ENCODE measurements at regions not wholly inside any gene's neighbourhood (a gene's known extent, or its start where the extent isn't known, plus 50 kb on each side); places are given as distances from the start of the nearest gene placed in this dataset.

DNA sequence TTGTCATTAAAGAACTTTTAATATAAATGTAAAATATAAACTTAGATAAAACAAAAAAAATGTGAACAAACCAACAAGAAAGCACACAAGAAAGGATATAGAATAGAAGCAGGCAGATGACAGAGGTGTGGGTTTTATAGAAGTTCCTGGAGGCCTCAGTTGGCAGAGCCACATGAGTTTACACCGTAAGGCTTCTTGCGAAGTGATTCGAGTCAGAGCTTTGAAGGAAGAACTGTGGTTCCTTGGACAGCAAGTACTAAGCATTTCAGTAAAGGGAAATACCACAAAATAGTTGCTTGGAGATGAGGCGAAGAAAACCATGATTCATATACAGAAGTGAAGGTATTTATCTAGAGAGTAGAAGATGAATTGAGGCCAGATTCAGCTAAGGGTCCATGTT is 207.9 kb upstream of the EYA4 start:
- no peak overlapping the region for H2BK20ac ChIP-seq (ENCODE audit: low read length)
- no peaks in the 10 kb centered on the region for H3K9me3 ChIP-seq (ENCODE audit: insufficient read depth in 2 of 2, low read depth in 1 of 2, low read length in 1 of 2)
- H2BK120ac ChIP-seq (replicated peaks; ENCODE audit: low read depth, low read length), result no peak overlapping the region
- H3K79me1 ChIP-seq (ENCODE audit: low read depth, low read length), result no peaks in the 10 kb centered on the region
- POLR2A ChIA-PET (ENCODE audit: partially characterized antibody), result no interaction called here
- H3K27ac ChIP-seq (ENCODE audit: low read depth, low read length), result no peak overlapping the region
- no peak overlapping the region for H4K5ac ChIP-seq (ENCODE audit: insufficient read length, low read depth, low read length)
- no peak overlapping the region for H2BK15ac ChIP-seq (ENCODE audit: low read length)
- H3K23ac ChIP-seq (ENCODE audit: insufficient read length), result no peak overlapping the region
- no peak overlapping the region for H2AK5ac ChIP-seq (ENCODE audit: low read depth, low read length)
- no peaks in the 10 kb centered on the region for H3K23me2 ChIP-seq (ENCODE audit: low read depth, low read length)
- no peaks in the 10 kb centered on the region for H4K20me1 ChIP-seq (replicated peaks in 1 of 2; ENCODE audit: control insufficient read depth in 1 of 2, insufficient read depth in 2 of 2, low read length in 2 of 2)
- no peaks in the 10 kb centered on the region for H3K79me2 ChIP-seq (ENCODE audit: control insufficient read depth in 1 of 2, insufficient read depth in 2 of 2, low read length in 2 of 2)
- H3K14ac ChIP-seq (ENCODE audit: insufficient read length), result no peak overlapping the region
- H3K9ac ChIP-seq (replicated peaks in 1 of 4; ENCODE audit: extremely low read depth in 1 of 4, low read depth in 3 of 4, low read length in 3 of 4), result no peak overlapping the region
- H3K27me3 ChIP-seq (replicated peaks in 1 of 4; ENCODE audit: control insufficient read depth in 3 of 4, extremely low read depth in 1 of 4, insufficient read depth in 3 of 4, low read length in 3 of 4), result no peaks in the 10 kb centered on the region
- H4K8ac ChIP-seq (ENCODE audit: extremely low read depth, insufficient read depth, low read length), result no peak overlapping the region
- no peak overlapping the region for H3K18ac ChIP-seq (ENCODE audit: extremely low read depth, low read length)
- H3K56ac ChIP-seq (replicated peaks; ENCODE audit: insufficient read length, low read depth, low read length), result no peak overlapping the region
- no peak overlapping the region for H2AFZ ChIP-seq (ENCODE audit: low read length)
- no peak overlapping the region for H2BK12ac ChIP-seq (ENCODE audit: low read depth, low read length)
- TF ChIP-seq TEAD4 (IDR thresholded peaks at IDR 0.05; ENCODE audit: low read depth, low read length), result no peak
- no peak for TF ChIP-seq EGR1 (IDR thresholded peaks at IDR 0.05; ENCODE audit: borderline replicate concordance, low read depth, low read length)
- TF ChIP-seq MAFK (IDR thresholded peaks at IDR 0.05; ENCODE audit: low read depth, low read length), result no peak
- TF ChIP-seq KDM1A (IDR thresholded peaks at IDR 0.05; ENCODE audit: borderline replicate concordance, low read length), result no peak
- TF ChIP-seq GABPA (IDR thresholded peaks at IDR 0.05; ENCODE audit: borderline replicate concordance, insufficient read depth, low read length), result no peak
- TF ChIP-seq RFX5 (IDR thresholded peaks at IDR 0.05; ENCODE audit: borderline replicate concordance, low read depth, low read length), result no peak
- TF ChIP-seq MAX (IDR thresholded peaks at IDR 0.05), result no peak
- TF ChIP-seq ZNF274 (IDR thresholded peaks at IDR 0.05; ENCODE audit: borderline replicate concordance, extremely low read depth, low read length), result no peak
- no peak for TF ChIP-seq TAF1 (IDR thresholded peaks at IDR 0.05; ENCODE audit: low read depth, low read length)
- no peak for TF ChIP-seq JUND (IDR thresholded peaks at IDR 0.05; ENCODE audit: low read length)
- TF ChIP-seq SP1 (IDR thresholded peaks at IDR 0.05; ENCODE audit: low read depth, low read length), result no peak
- TF ChIP-seq EP300 (IDR thresholded peaks at IDR 0.05; ENCODE audit: borderline replicate concordance in 1 of 2, low read depth in 2 of 2, low read length in 2 of 2), result no peak
- CTCF ChIA-PET (ENCODE audit: partially characterized antibody), result interaction anchor here (1.1 to 2.0 kb wide), 2 partner anchors 63 to 519 kb away, joined by 3 to 6 read pairs; no protein-coding TSS in a partner anchor
- no peak overlapping the region for H4K91ac ChIP-seq (replicated peaks; ENCODE audit: insufficient read length, low read length)
- H3K4me3 ChIP-seq (ENCODE audit: extremely low read depth in 1 of 4, insufficient read depth in 2 of 4, low read depth in 3 of 4, low read length in 4 of 4), result no peak overlapping the region
- DNase-seq (ENCODE audit: low read depth in 1 of 2, low spot score in 2 of 2) (no peak), FAIRE-seq (no peak)
- no peaks in the 10 kb centered on the region for H3K4me1 ChIP-seq (replicated peaks in 1 of 4; ENCODE audit: control insufficient read depth in 3 of 4, insufficient read depth in 4 of 4, low read length in 3 of 4)
- no peak overlapping the region for H3K4me2 ChIP-seq (ENCODE audit: insufficient read depth in 1 of 2, low read depth in 2 of 2, low read length in 2 of 2)
- no peaks in the 10 kb centered on the region for H3K36me3 ChIP-seq (ENCODE audit: control insufficient read depth in 2 of 4, insufficient read depth in 4 of 4, low read length in 3 of 4)
- H2BK5ac ChIP-seq (ENCODE audit: low read depth, low read length), result no peak overlapping the region
- 96% methylated on average over 4 of the region's 4 CpGs; no CpG with 5 or more reads in 1 of the 2 experiments for WGBS, 2 experiments (ENCODE audit: extremely low coverage in 1 of 2, insufficient coverage in 1 of 2, insufficient read length in 1 of 2, insufficient replicate concordance in 2 of 2, low coverage in 1 of 2, low lambda C conversion rate in 2 of 2, missing lambda C conversion rate in 1 of 2)
- no peak overlapping the region for H3K4ac ChIP-seq (replicated peaks; ENCODE audit: insufficient read length, low read depth, low read length)

Measured in H1 (cell line).